GM19397 (cell line): ENCODE measurements at regions not wholly inside any gene's neighbourhood (a gene's known extent, or its start where the extent isn't known, plus 50 kb on each side); places are given as distances from the start of the nearest gene placed in this dataset.
"Not testable (repeated sequence)": the region's sequence is repeated elsewhere in the genome, so short reads cannot be mapped to it uniquely, and the experiment has no call there.

Experiments
- ATAC-seq: cut with Tn5 transposase; IDR thresholded peaks from one replicate; pipeline ENCODE4 v1.9.1; 2021; ENCODE audit warnings: mild to moderate bottlenecking, moderate library complexity; ENCODE audit not compliant: unreplicated experiment

DNA sequence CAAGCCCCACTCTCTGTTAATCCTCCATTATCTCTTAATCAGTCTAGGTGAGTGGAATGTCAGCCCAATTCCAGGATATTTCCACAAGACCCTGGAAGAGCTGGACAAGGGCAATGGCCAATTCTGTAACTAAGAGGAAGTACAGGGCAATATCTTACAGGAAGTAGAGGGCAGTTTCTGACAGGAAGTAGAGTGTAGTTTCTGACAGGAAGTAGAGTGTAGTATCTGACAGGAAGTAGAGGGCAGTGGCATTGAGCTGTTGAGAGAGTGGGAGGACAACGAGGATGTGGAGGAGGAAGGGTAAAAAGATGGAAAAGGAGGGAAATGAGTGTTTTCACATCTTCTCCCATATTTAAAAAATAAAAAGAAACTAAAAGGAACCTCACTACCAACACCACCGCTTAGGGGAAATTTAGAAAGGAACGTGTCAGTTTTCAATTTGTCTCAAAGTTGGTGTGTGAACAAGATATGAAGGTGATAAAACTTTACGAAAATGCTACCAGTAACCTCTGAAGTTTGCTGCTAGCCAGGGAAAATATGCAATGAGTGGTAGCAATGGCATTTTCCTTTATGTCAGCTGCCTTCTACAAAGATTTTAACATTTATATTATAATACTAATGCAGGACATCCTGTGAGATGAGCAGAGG lies 430.9 kb upstream of the HNRNPA3 start:
- no peak for ATAC-seq

- ATAC-seq: no peak
These were observed 427.9 kb upstream of the HNRNPA3 start for GRCh38 chr2:176784633-176785200.

GRCh38 chr2:176789751-176790150 lies 422.8 kb upstream of the HNRNPA3 start:
- no peak for ATAC-seq

GRCh38 chr2:176790468-176790867 lies 422.1 kb upstream of the HNRNPA3 start:
- no peak for ATAC-seq

GRCh38 chr2:176793792-176794191 lies 418.8 kb upstream of the HNRNPA3 start:
- no peak for ATAC-seq

DNA sequence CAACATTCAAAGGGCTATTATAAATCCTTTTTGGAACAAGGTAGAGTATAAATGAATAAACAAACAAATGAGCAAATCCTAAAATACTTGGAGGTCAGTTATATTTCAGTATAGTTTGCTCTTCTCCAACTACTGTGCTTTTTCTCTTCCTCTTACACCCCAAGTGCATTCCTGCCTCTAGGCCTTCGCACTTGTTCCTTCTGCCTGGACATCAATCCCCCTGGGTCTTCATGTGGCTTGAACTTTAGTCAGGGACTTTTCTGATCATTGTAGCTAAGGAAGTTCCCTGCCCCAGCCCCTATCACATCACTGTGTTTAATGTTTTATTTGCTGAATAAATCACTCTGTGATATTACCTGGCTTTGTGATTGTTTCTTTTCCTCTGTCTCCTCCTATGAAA lies 418.2 kb upstream of the HNRNPA3 start:
- no peak for ATAC-seq

- ATAC-seq: no peak
These were observed 416.8 kb upstream of the HNRNPA3 start for GRCh38 chr2:176795823-176796222.

DNA sequence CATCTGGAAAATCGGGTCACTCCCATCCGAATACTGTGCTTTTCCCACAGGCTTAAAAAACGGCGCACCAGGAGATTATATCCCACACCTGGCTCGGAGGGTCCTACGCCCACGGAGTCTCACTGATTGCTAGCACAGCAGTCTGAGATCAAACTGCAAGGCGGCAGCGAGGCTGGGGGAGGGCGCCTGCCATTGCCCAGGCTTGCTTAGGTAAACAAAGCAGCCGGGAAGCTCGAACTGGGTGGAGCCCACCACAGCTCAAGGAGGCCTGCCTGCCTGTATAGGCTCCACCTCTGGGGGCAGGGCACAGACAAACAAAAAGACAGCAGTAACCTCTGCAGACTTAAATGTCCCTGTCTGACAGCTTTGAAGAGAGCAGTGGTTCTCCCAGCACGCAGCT lies 415.9 kb upstream of the HNRNPA3 start:
- ATAC-seq: not testable (repeated sequence)

- ATAC-seq: no peak
These were observed 408.2 kb upstream of the HNRNPA3 start for GRCh38 chr2:176804392-176804791.

DNA sequence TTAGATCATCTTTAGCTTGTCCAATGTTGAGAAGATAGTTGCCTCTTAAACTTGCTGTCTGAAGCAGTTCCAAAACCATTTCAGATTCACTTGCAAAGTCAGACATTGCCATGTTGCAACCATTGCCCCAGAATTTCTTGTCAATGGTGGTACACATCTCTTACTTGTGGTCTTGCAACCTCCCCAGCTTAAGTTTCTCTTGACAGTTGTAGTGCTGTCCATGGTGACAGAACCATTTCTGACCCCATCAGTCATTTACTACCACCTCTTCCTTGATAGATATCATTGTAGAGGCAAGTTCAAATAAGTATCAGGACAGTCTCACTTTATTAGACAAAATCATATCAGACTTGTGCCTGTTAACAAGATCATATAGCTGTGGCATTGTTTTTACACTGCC lies 407.2 kb upstream of the HNRNPA3 start:
- no peak for ATAC-seq

GRCh38 chr2:176812246-176812775 lies 400.3 kb upstream of the HNRNPA3 start:
- ATAC-seq: no peak

DNA sequence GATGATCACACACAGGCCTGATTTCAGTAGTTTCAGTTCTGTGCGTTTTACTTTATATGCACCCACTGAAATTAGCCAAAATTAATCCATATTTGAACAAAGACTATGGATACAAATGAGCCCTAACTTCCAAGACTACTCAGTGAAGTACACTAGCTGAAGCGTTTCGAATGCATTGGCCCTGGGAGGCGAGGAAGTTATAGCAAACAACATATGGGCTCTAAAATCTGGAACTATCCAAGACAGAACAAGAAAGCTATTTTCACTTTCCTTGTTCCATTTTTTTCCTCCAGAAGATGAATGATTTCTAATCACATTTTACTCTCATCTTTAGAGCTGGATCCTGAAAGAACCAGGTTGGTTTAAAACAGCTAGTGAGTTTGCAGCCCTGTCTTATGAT lies 399.4 kb upstream of the HNRNPA3 start:
- ATAC-seq: no peak

GRCh38 chr2:176813621-176814049 lies 399.0 kb upstream of the HNRNPA3 start:
- ATAC-seq: no peak

DNA sequence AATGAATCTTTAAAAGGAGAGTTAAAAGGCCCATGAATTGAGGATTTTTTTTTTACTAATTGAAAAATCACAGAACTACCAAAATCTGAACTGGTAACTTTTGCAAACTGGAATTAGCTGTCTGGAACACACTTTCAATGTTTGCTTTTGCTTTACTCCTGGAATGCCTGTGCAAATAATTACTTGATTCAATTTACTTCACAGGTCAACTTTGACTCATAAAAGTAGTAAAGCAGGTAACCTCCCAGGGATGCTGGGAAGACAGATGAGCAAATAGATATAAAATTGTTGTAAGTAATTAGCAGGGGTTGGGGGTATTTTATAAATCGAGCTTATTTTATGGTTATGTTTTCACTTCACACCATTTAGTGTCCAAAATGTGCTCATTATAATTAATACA lies 398.3 kb upstream of the HNRNPA3 start:
- ATAC-seq: no peak

DNA sequence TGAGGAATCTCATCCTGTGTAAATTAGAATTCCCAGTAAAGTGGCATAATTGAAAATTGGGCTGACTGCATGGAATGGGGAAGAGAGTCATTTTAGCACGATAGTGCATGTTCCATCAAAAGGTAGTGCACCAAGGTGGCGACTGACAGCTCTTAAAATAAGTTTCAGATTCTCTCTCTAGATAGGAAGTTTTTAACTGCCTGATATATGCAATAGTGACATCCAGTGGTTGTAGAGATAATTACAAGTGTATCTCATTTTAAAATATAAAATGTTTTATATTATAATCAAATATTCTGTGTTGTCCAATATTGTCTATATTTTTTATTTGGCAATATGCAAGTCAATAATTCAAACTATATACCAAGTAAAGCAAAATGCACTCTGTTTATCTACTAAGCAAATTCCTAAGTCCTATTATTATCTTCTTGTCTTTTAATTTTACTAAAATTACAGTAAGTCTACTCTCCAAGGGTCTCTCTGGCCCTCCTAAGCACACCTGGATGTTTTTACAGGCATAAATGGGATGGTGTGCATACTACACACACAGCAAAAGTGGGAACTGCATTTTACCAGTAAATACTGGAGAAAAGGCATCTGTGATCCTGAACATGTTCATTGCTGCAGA lies 397.7 kb upstream of the HNRNPA3 start:
- ATAC-seq: no peak

DNA sequence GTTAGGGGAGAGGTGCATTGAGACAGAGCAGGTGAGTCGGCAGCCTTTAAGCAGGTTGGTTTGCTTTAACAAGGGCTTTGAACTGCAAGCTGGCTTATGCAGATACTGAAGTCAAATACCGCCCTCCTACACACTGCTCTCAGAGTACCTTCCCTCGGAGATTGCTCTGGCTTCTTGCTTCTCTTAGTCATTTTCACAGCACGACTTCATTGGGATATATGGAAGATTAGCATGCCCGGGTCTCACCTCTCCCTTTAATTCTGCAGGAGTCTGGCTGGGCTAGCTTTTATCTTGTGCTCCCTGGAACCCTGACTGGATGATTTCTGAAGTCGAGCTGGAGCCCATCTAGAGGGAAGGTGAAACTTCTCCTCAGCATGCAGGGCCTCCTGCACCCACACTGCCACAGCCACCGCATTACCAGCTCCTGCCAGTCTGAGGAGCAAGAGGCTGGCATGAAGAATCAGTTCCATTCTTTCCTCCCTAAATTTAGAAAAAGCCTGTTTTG lies 395.5 kb upstream of the HNRNPA3 start:
- ATAC-seq: no peak

- ATAC-seq: no peak
These were observed 394.5 kb upstream of the HNRNPA3 start for GRCh38 chr2:176818076-176818475.

- ATAC-seq: no peak
These were observed 394.0 kb upstream of the HNRNPA3 start for GRCh38 chr2:176818617-176819016.

DNA sequence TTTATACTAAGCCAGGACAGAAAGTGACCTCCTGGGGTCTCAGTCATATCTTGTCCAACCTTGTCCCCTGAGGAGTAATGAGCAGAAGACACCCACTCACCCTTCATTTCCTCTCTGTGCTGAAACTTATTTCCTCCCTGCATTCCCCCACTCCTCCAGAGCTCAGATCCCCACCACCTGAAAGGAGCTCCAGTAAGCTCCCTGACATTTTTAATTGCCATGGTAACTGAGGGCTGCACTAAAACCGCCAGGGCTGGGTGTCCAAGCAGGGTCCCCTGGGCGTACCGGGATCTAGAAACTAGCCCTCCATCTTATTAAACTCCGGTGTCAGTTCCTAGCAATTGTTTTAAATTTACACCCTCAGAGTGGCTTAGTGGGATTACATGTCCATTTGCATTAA lies 393.3 kb upstream of the HNRNPA3 start:
- ATAC-seq: no peak

DNA sequence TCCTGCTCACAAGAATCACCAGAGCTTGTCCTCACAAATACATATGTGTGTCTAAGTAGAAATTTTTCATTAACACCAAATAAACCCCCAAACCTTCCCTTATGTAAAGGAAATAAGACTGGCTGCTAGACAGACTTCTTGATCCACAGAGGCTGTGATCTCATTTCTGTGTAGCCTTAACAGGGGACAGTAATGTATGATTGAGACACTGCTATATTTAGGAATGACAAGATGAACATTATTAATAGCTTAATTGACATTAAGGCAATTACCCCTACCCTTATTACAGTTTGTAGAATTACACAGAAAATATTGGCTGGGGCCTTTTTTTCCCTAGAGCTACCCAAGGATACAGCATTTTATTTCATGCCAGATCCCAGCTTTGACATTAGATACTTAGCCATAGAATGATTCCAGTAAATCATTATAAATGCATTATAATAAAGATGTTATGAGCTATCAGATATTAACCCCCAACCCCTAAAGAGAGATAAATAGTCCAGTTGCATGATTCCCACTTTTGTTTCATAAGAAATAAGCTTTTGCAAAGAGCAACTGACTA lies 392.1 kb upstream of the HNRNPA3 start:
- no peak for ATAC-seq

- ATAC-seq: no peak
These were observed 391.2 kb upstream of the HNRNPA3 start for GRCh38 chr2:176821350-176821749.

DNA sequence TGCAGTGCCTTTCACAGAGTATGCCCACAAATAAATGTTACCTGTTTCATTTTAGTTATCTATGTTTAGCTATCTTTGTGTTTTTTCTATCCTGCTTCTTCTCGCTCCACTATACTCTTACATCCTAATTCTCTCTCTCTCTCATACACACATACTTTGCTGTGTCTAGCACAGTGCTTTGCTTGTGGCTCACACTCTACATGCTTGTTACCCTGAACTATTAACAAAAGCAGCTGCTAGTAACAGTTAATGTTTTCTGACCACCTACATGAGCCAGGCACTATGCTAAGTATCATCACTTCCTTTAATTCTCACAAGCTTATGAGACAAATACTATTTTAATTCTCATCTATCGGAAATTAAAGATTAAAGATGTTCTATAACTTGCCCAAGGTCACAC lies 390.5 kb upstream of the HNRNPA3 start:
- no peak for ATAC-seq
